HEK293 (cell line): ENCODE measurements at regions not wholly inside any gene's neighbourhood (a gene's known extent, or its start where the extent isn't known, plus 50 kb on each side); places are given as distances from the start of the nearest gene placed in this dataset.

ENCODE experiments used
- CTCF ChIA-PET: fragments of 350-600 bp; formaldehyde crosslinking; extraction: SDS; loops from one replicate; lab custom pipeline; 2021; ENCODE audit warnings: antibody characterized with exemption; lab: Yijun Ruan, JAX
- POLR2A ChIA-PET: fragments of 300-600 bp; formaldehyde crosslinking; extraction: SDS; loops from one replicate; lab custom pipeline; 2020; ENCODE audit warnings: antibody characterized with exemption, inconsistent platforms; lab: Yijun Ruan, JAX
- H3K27ac ChIP-seq: fragments of 200-500 bp; sonication (Bioruptor generic); 2 replicates; pipeline ENCODE4 v1.5.1; 2014; ENCODE audit warnings: low read depth, low read length, control low read depth, inconsistent platforms; ENCODE audit errors: extremely low read depth
- H3K36me3 ChIP-seq, 2 experiments: fragments of 200-500 bp in 1 of 2; sonication (Bioruptor generic) in 1 of 2; 1 replicate in 1 of 2; 2 replicates in 1 of 2; pipeline ENCODE4 v1.5.1; 2014 to 2017; ENCODE audit warnings: inconsistent platforms in 2 of 2, low read length in 2 of 2; ENCODE audit not compliant: control insufficient read depth in 2 of 2, insufficient read depth in 1 of 2
- H3K4me1 ChIP-seq: fragments of 200-500 bp; sonication (Bioruptor generic); 2 replicates; pipeline ENCODE4 v1.5.1; 2014; ENCODE audit warnings: mild to moderate bottlenecking, low read length, inconsistent platforms; ENCODE audit not compliant: control insufficient read depth, insufficient read depth
- H3K4me3 ChIP-seq: 2 replicates; pipeline ENCODE4 v1.5.1; 2011; ENCODE audit warnings: low read depth, mild to moderate bottlenecking, control low read depth, low read length, moderate library complexity
- H3K9me3 ChIP-seq: fragments of 200-500 bp; sonication (Bioruptor generic); 2 replicates; pipeline ENCODE4 v1.5.1; 2014; ENCODE audit warnings: low read depth, low read length, inconsistent platforms; ENCODE audit not compliant: control insufficient read depth, insufficient read depth
- FEZF1 ChIP-seq: fragments of 450-650 bp; formaldehyde crosslinking; IDR thresholded peaks from 2 replicates; pipeline ENCODE4 v1.5.1; 2016; ENCODE audit warnings: missing biosample characterization, missing genetic modification characterization
- GLIS1 ChIP-seq: fragments of 450-650 bp; formaldehyde crosslinking; IDR thresholded peaks from 2 replicates; pipeline ENCODE4 v1.5.1; 2016; ENCODE audit warnings: missing biosample characterization, missing genetic modification characterization
- KLF1 ChIP-seq: fragments of 450-650 bp; formaldehyde crosslinking; IDR thresholded peaks from 2 replicates; pipeline ENCODE4 v1.5.1; 2016; ENCODE audit warnings: missing biosample characterization, missing genetic modification characterization
- KLF10 ChIP-seq: fragments of 450-650 bp; IDR thresholded peaks from 2 replicates; pipeline ENCODE4 v1.5.1; 2018; ENCODE audit warnings: missing biosample characterization, mild to moderate bottlenecking, missing genetic modification characterization
- KLF9 ChIP-seq: fragments of 450-650 bp; formaldehyde crosslinking; IDR thresholded peaks from 2 replicates; pipeline ENCODE4 v1.5.1; 2016; ENCODE audit warnings: missing biosample characterization, missing genetic modification characterization, low read depth
- OSR2 ChIP-seq: fragments of 450-650 bp; formaldehyde crosslinking; IDR thresholded peaks from 2 replicates; pipeline ENCODE4 v1.5.1; 2016; ENCODE audit warnings: missing biosample characterization, missing genetic modification characterization
- SP7 ChIP-seq: fragments of 450-650 bp; formaldehyde crosslinking; IDR thresholded peaks from 2 replicates; pipeline ENCODE4 v1.5.1; 2016; ENCODE audit warnings: missing biosample characterization, missing genetic modification characterization
- TCF7L2 ChIP-seq: IDR thresholded peaks from 2 replicates; pipeline ENCODE4 v1.6.1; 2011; ENCODE audit warnings: low read depth, mild to moderate bottlenecking, inconsistent platforms, low read length, moderate library complexity, borderline replicate concordance
- ZFHX2 ChIP-seq: fragments of 450-650 bp; formaldehyde crosslinking; conservative IDR thresholded peaks from 2 replicates; pipeline ENCODE4 v1.5.1; 2016; ENCODE audit warnings: missing biosample characterization, missing genetic modification characterization
- ZFP3 ChIP-seq: fragments of 450-650 bp; formaldehyde crosslinking; IDR thresholded peaks from 2 replicates; pipeline ENCODE4 v1.5.1; 2016; ENCODE audit warnings: low read depth, missing biosample characterization, missing genetic modification characterization
- ZFP69B ChIP-seq: fragments of 450-650 bp; formaldehyde crosslinking; IDR thresholded peaks from 2 replicates; pipeline ENCODE4 v1.5.1; 2016; ENCODE audit warnings: missing biosample characterization, missing genetic modification characterization
- ZNF132 ChIP-seq: fragments of 450-650 bp; formaldehyde crosslinking; IDR thresholded peaks from 2 replicates; pipeline ENCODE4 v1.5.1; 2017; ENCODE audit warnings: missing biosample characterization, missing genetic modification characterization, borderline replicate concordance
- ZNF157 ChIP-seq: fragments of 450-650 bp; formaldehyde crosslinking; IDR thresholded peaks from 2 replicates; pipeline ENCODE4 v1.5.1; 2016; ENCODE audit warnings: missing biosample characterization, missing genetic modification characterization
- ZNF184 ChIP-seq: fragments of 450-650 bp; IDR thresholded peaks from 2 replicates; pipeline ENCODE4 v1.5.1; 2018; ENCODE audit warnings: missing biosample characterization, mild to moderate bottlenecking, missing genetic modification characterization
- ZNF202 ChIP-seq: fragments of 450-650 bp; formaldehyde crosslinking; IDR thresholded peaks from 2 replicates; pipeline ENCODE4 v1.5.1; 2016; ENCODE audit warnings: missing biosample characterization, missing genetic modification characterization, borderline replicate concordance
- ZNF366 ChIP-seq: fragments of 450-650 bp; formaldehyde crosslinking; conservative IDR thresholded peaks from 2 replicates; pipeline ENCODE4 v1.5.1; 2016; ENCODE audit warnings: missing biosample characterization, missing genetic modification characterization
- ZNF433 ChIP-seq: fragments of 450-650 bp; formaldehyde crosslinking; IDR thresholded peaks from 2 replicates; pipeline ENCODE4 v1.5.1; 2016; ENCODE audit warnings: missing biosample characterization, missing genetic modification characterization, low read depth
- ZNF544 ChIP-seq: fragments of 450-650 bp; formaldehyde crosslinking; IDR thresholded peaks from 2 replicates; pipeline ENCODE4 v1.5.0; 2017; ENCODE audit warnings: missing biosample characterization, missing genetic modification characterization
- ZNF561 ChIP-seq: fragments of 450-650 bp; IDR thresholded peaks from 2 replicates; pipeline ENCODE4 v1.5.1; 2018; ENCODE audit warnings: missing biosample characterization, missing genetic modification characterization, borderline replicate concordance
- ZNF585B ChIP-seq: fragments of 450-650 bp; formaldehyde crosslinking; IDR thresholded peaks from 2 replicates; pipeline ENCODE4 v1.5.1; 2016; ENCODE audit warnings: missing biosample characterization, missing genetic modification characterization
- ZNF596 ChIP-seq: fragments of 450-650 bp; IDR thresholded peaks from 2 replicates; pipeline ENCODE4 v1.5.0; 2018; ENCODE audit warnings: missing biosample characterization, mild to moderate bottlenecking, missing genetic modification characterization, moderate library complexity
- ZNF629 ChIP-seq: fragments of 450-650 bp; formaldehyde crosslinking; IDR thresholded peaks from 2 replicates; pipeline ENCODE4 v1.5.1; 2017; ENCODE audit warnings: missing biosample characterization, missing genetic modification characterization
- ZNF747 ChIP-seq: fragments of 450-650 bp; formaldehyde crosslinking; IDR thresholded peaks from 2 replicates; pipeline ENCODE4 v1.5.1; 2016; ENCODE audit warnings: missing biosample characterization, missing genetic modification characterization
- ZNF776 ChIP-seq: fragments of 450-650 bp; formaldehyde crosslinking; IDR thresholded peaks from 2 replicates; pipeline ENCODE4 v1.5.0; 2017; ENCODE audit warnings: missing biosample characterization, missing genetic modification characterization, borderline replicate concordance
- ZNF777 ChIP-seq: fragments of 450-650 bp; formaldehyde crosslinking; IDR thresholded peaks from 2 replicates; pipeline ENCODE4 v1.5.1; 2017; ENCODE audit warnings: missing biosample characterization, missing genetic modification characterization, borderline replicate concordance
- ZNF837 ChIP-seq: fragments of 450-650 bp; formaldehyde crosslinking; IDR thresholded peaks from 2 replicates; pipeline ENCODE4 v1.5.1; 2016; ENCODE audit warnings: missing biosample characterization, missing genetic modification characterization
- ZXDB ChIP-seq: fragments of 450-650 bp; formaldehyde crosslinking; IDR thresholded peaks from 2 replicates; pipeline ENCODE4 v1.5.1; 2016; ENCODE audit warnings: missing biosample characterization, missing genetic modification characterization
- TF ChIP-seq, protein P1 (sequence below): fragments of 450-650 bp; formaldehyde crosslinking; IDR thresholded peaks from 2 replicates; pipeline ENCODE4 v1.5.1; 2016; ENCODE audit warnings: missing biosample characterization, missing genetic modification characterization
- TF ChIP-seq, protein P2 (sequence below): fragments of 450-650 bp; formaldehyde crosslinking; IDR thresholded peaks from 2 replicates; pipeline ENCODE4 v1.5.0; 2017; ENCODE audit warnings: missing biosample characterization, missing genetic modification characterization, borderline replicate concordance

DNA sequence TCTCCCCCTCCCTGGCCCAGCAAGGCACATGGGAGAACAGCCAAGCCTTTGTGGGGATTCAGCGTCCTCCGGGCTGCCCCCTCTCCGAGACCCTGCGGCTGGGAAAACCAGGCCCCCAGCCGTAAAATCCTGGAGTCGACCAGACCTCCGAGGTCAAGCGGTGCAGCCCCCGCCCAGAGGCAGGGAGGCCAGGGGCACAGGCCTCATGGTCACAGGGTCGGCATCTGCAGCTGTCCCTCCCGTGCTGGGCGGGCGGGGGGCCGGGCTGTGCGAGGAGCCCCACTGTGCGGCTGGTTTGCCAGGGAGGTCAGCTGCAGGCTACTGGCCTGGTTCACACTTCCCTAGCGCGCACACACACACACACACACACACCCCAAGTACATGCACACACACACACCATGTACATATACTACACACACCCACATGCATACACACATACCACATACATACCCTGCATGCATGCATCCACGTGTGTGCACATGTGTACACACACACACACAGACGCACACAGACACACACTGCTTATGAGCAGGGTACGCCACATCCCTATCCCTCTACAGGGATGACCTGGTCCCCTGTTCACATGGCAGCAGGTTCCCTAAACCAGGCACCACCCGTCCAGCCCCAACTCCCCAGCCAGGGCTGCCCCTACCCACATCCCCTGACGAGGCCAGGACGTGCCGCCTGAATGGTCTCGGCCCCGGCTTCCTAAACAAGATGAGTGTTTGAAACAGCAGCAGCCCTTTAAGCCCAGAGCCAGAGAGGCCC, 108.9 kb upstream of the CIBAR2 start (continued):
- TF ChIP-seq ZNF366 (tag by site-specific recombination) (no peak), ZNF777 (tag by site-specific recombination) (no peak), ZNF837 (tag by site-specific recombination) (no peak)

DNA sequence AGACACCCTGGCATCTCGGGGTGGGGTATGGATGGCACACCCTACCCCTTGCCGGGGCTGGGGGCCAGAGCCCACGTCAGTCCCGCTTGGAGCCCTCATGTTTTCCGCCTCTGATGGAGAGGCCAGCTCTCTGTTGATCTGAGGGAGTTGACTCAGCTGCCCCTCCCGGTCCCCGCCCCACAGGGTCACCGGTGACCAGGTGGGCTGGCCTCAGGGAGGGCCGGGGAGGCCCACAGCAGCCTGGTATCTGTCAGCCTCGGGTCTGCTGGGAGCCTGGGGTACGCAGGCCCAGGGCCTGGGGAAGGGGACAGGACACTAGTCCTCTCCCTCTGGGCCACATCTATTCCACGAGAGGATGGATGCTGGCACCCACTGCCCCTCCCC, 109.5 kb upstream of the CIBAR2 start:
- ChIA-PET CTCF (no interaction called here), POLR2A (no interaction called here)
- no peaks in the 10 kb centered on the region for H3K9me3 ChIP-seq
- peaks cover 14% of the 10 kb centered on the region for H3K4me1 ChIP-seq
- peak overlapping the region; percentile 62; the same call in 1 of the 2 replicates for H3K27ac ChIP-seq
- no peak overlapping the region for H3K4me3 ChIP-seq
- no peaks in the 10 kb centered on the region for H3K36me3 ChIP-seq
- TF ChIP-seq ZNF629 (tag by site-specific recombination) = no peak
- no peak for TF ChIP-seq ZNF184 (tag by site-specific recombination)
- no peak for TF ChIP-seq ZNF132 (tag by site-specific recombination)
- TF ChIP-seq, protein P1, sequence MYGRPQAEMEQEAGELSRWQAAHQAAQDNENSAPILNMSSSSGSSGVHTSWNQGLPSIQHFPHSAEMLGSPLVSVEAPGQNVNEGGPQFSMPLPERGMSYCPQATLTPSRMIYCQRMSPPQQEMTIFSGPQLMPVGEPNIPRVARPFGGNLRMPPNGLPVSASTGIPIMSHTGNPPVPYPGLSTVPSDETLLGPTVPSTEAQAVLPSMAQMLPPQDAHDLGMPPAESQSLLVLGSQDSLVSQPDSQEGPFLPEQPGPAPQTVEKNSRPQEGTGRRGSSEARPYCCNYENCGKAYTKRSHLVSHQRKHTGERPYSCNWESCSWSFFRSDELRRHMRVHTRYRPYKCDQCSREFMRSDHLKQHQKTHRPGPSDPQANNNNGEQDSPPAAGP (tag by site-specific recombination) = no peak
- TF ChIP-seq ZNF433 (tag by site-specific recombination) = no peak
- peak; percentile 76 for TF ChIP-seq KLF1 (tag by site-specific recombination)

DNA sequence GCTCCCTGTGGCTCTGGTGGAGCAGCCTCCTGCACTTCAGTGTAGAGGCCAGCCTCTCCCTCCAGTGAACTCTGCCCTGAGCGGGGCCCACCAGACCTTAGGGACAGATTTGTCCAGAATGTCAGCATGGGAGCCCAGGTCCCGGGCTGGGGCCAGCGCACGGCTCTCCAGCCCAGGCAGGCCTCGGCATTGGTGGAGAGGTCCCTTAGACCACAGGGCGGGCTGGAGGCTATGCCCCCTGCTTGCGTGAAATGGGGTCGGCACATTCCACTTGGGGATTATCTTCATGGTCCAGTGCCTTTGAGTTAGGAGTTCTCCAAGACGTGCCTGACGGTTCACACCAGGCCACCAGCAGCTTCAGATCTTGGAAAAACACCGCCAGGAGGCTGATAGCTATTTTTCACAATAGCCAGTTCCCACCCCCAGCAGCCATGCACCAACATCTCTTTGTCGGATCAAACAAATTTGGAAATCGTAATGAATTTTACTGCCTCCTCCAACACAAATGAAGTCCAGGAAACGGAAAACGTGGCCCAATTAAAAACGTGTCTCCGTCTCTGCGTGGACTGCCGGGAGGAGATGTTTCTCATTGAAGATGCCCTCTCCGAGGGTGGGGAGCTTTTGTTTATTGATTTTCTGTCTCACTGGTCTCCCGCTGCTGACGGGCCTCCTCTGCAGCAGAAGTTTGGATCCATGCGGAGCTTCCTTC, 110.0 kb upstream of the CIBAR2 start:
- Histone ChIP-seq H3K4me1 (peaks cover 15% of the 10 kb centered on the region), H3K4me3 (no peak overlapping the region), H3K9me3 (no peaks in the 10 kb centered on the region), H3K27ac (peak overlapping the region; percentile 62; the same call in 1 of the 2 replicates), H3K36me3 (no peaks in the 10 kb centered on the region)
- ChIA-PET POLR2A (no interaction called here), CTCF (interaction anchor here (0.7 kb wide), 1 partner anchor 495 kb away, joined by 4 read pairs; no protein-coding TSS in a partner anchor)
- TF ChIP-seq KLF10 (tag by site-specific recombination) (peak; percentile 12; the same call in 1 of the 2 replicates), ZNF596 (tag by site-specific recombination) (no peak), ZNF157 (no peak), OSR2 (tag by site-specific recombination) (peak; percentile 77), ZFHX2 (tag by site-specific recombination) (0 out of 2 replicates have a peak, but pooled peaks have one; percentile 8), ZFP69B (tag by site-specific recombination) (peak; percentile 94), KLF9 (tag by site-specific recombination) (no peak), ZNF585B (tag by site-specific recombination) (no peak), ZNF561 (tag by site-specific recombination) (0 out of 2 replicates have a peak, but pooled peaks have one; percentile 58), TCF7L2 (peak; percentile 67; the same call in 1 of the 2 replicates), ZNF747 (tag by site-specific recombination) (no peak), FEZF1 (tag by site-specific recombination) (peak; percentile 43; the same call in 1 of the 2 replicates), ZFP3 (tag by site-specific recombination) (peak; percentile 40; the same call in 1 of the 2 replicates), ZNF544 (tag by site-specific recombination) (no peak), ZXDB (tag by site-specific recombination) (0 out of 2 replicates have a peak, but pooled peaks have one; percentile 46), ZNF776 (no peak), ZNF202 (tag by site-specific recombination) (no peak), SP7 (tag by site-specific recombination) (0 out of 2 replicates have a peak, but pooled peaks have one; percentile 35), GLIS1 (tag by site-specific recombination) (peak; percentile 98)
- TF ChIP-seq, protein P2, sequence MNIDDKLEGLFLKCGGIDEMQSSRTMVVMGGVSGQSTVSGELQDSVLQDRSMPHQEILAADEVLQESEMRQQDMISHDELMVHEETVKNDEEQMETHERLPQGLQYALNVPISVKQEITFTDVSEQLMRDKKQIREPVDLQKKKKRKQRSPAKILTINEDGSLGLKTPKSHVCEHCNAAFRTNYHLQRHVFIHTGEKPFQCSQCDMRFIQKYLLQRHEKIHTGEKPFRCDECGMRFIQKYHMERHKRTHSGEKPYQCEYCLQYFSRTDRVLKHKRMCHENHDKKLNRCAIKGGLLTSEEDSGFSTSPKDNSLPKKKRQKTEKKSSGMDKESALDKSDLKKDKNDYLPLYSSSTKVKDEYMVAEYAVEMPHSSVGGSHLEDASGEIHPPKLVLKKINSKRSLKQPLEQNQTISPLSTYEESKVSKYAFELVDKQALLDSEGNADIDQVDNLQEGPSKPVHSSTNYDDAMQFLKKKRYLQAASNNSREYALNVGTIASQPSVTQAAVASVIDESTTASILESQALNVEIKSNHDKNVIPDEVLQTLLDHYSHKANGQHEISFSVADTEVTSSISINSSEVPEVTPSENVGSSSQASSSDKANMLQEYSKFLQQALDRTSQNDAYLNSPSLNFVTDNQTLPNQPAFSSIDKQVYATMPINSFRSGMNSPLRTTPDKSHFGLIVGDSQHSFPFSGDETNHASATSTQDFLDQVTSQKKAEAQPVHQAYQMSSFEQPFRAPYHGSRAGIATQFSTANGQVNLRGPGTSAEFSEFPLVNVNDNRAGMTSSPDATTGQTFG (tag by site-specific recombination) = no peak
